Glutamatergic neuron (in vitro differentiated cells): ENCODE measurements at regions not wholly inside any gene's neighbourhood (a gene's known extent, or its start where the extent isn't known, plus 50 kb on each side); places are given as distances from the start of the nearest gene placed in this dataset.
A peak's percentile ranks its signal among the peaks of the same experiment; 100 is the strongest.

Source experiments
- DNase-seq: peaks from one replicate; pipeline ENCODE4 v3.0.0; 2022
- H3K27ac Mint-ChIP-seq: one replicate; pipeline ENCODE4 v1.8.0; 2020; ENCODE audit warnings: mild to moderate bottlenecking, mixed read lengths, inconsistent platforms; ENCODE audit not compliant: unreplicated experiment
- H3K27me3 Mint-ChIP-seq: one replicate; pipeline ENCODE4 v1.8.0; 2020; ENCODE audit warnings: mild to moderate bottlenecking, moderate library complexity, mixed read lengths, inconsistent platforms; ENCODE audit not compliant: unreplicated experiment
- H3K36me3 Mint-ChIP-seq: one replicate; pipeline ENCODE4 v1.8.0; 2020; ENCODE audit warnings: mild to moderate bottlenecking, mixed read lengths, inconsistent platforms; ENCODE audit not compliant: unreplicated experiment
- H3K4me1 Mint-ChIP-seq: one replicate; pipeline ENCODE4 v1.8.0; 2020; ENCODE audit warnings: mild to moderate bottlenecking, low read depth, mixed read lengths, inconsistent platforms; ENCODE audit not compliant: unreplicated experiment
- H3K4me3 Mint-ChIP-seq: one replicate; pipeline ENCODE4 v1.8.0; 2020; ENCODE audit warnings: mild to moderate bottlenecking, mixed read lengths, inconsistent platforms; ENCODE audit not compliant: unreplicated experiment
- H3K9me3 Mint-ChIP-seq: one replicate; pipeline ENCODE4 v1.8.0; 2020; ENCODE audit warnings: mild to moderate bottlenecking, moderate library complexity, mixed read lengths, inconsistent platforms; ENCODE audit not compliant: unreplicated experiment
- CTCF ChIP-seq: fragments of 200-600 bp; sonication (generic); IDR thresholded peaks from one replicate; pipeline ENCODE4 v1.5.0; 2021; ENCODE audit not compliant: partially characterized antibody, unreplicated experiment

- no peaks in the 10 kb centered on the region for H3K9me3 Mint-ChIP-seq
- H3K27me3 Mint-ChIP-seq, result no peaks in the 10 kb centered on the region
- H3K4me3 Mint-ChIP-seq, result no peak overlapping the region
- no peak for TF ChIP-seq CTCF
- no peaks in the 10 kb centered on the region for H3K36me3 Mint-ChIP-seq
- no peaks in the 10 kb centered on the region for H3K4me1 Mint-ChIP-seq
- DNase-seq, result no peak
- H3K27ac Mint-ChIP-seq, result no peak overlapping the region
These were observed 183.4 kb upstream of the THRB start for GRCh38 chr3:24678021-24678420.

DNA sequence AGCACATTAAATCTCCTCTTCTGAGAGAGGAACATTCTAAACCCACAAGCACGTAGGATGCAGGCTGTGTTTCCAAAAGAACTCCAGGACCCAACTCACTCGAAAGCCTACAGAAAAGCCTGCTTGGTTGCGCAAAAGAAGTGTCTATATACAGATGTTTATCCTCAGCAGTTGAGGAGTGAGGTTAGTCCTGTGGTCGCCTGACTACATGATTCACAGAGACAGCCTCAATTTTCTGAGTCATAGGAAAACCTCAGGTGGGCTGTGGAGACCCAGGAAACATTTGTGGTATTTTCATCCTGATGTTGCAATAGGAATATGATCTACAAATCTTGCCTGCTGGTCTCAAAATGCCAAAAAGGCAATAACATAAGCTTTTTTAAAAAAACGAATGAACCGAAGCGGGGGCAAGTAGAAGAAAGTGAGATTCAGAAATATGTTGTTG is 183.8 kb upstream of the THRB start:
- H3K4me3 Mint-ChIP-seq, result no peak overlapping the region
- H3K4me1 Mint-ChIP-seq, result no peaks in the 10 kb centered on the region
- no peaks in the 10 kb centered on the region for H3K36me3 Mint-ChIP-seq
- no peak for TF ChIP-seq CTCF
- H3K27ac Mint-ChIP-seq, result no peak overlapping the region
- no peak for DNase-seq
- no peaks in the 10 kb centered on the region for H3K9me3 Mint-ChIP-seq
- no peaks in the 10 kb centered on the region for H3K27me3 Mint-ChIP-seq

DNA sequence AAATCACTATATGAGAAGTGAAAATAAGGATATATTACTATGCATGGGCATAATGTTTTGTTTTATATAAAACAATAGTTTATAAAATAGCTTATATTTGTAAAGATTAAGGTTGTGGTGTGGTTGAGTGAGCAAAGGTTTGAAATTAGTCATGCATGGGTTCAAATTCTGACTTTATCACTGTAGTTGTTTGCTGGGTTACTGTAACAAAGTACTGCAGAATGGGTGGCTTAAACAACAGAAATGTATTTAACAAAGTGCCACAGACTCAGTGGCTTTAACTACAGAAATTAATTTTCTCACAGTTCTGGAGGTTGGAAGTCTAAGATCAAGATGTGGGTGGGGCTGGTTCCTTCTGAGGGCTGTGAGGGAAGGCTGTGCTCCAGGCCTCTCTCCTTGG is 184.8 kb upstream of the THRB start:
- H3K4me1 Mint-ChIP-seq, result peaks cover 1% of the 10 kb centered on the region
- no peak overlapping the region for H3K4me3 Mint-ChIP-seq
- no peak for DNase-seq
- no peaks in the 10 kb centered on the region for H3K27me3 Mint-ChIP-seq
- no peaks in the 10 kb centered on the region for H3K9me3 Mint-ChIP-seq
- no peak for TF ChIP-seq CTCF
- H3K27ac Mint-ChIP-seq, result no peak overlapping the region
- no peaks in the 10 kb centered on the region for H3K36me3 Mint-ChIP-seq

DNA sequence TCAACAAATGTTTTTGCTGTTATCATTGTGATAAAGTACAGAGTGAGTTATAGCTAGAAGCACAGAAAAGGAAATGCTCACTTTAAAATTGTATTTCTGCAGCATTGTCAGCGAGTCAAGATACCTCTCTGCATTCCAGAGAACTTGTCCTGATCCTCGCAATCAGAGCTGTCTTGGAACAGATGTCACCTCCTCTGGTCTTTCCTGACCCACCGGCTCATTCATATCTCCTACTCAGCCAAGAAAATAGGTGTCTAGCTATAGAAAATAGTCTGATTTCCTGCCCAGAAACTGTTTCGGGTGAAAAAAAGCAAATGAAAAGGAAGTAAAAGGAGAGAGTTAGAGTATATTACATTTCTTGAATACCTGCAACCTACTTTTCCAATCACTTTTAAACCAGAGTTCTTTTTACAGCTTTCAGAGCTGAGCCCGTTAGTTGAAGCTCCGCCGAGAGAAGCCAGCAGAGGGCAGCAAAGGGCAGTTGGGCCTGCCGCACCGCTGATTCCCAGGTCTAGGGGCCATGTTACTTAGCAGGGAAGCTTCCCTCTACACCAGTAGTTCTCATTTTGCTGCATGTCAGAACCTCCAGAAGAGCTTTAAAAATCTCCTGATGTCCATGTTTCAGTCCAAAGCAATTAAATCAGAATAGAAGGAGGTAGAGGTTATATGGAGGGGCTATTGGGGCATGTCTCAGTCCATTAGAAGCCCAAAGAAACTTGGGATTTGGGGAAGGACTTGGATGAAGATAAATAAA is 185.7 kb upstream of the THRB start:
- peak; percentile 86 for TF ChIP-seq CTCF
- H3K27me3 Mint-ChIP-seq, result peaks cover 1% of the 10 kb centered on the region
- no peak overlapping the region for H3K4me3 Mint-ChIP-seq
- peak; percentile 89 for DNase-seq
- no peaks in the 10 kb centered on the region for H3K9me3 Mint-ChIP-seq
- no peaks in the 10 kb centered on the region for H3K36me3 Mint-ChIP-seq
- H3K27ac Mint-ChIP-seq, result no peak overlapping the region
- peaks cover 6% of the 10 kb centered on the region for H3K4me1 Mint-ChIP-seq

DNA sequence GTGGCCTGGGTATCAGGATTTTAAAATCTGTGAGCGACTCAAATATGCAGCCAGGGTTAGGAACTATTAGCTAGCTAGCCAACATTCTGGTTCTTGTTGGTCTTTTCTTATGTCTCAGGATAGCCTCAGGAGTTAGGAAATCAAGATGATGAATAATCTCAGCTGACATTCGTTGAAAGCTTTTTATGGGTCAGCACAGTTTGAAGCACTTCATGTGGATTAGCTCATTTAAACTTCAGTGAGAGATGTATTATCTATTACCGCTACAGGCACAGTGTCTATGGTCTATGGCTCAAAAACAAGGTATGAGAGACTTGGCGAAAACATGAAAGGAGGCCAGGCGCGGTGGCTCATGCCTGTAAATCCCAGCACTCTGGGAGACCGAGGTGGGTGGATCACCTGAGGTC is 187.5 kb upstream of the THRB start:
- peaks cover 6% of the 10 kb centered on the region for H3K4me1 Mint-ChIP-seq
- no peak for TF ChIP-seq CTCF
- H3K27ac Mint-ChIP-seq, result no peak overlapping the region
- no peaks in the 10 kb centered on the region for H3K9me3 Mint-ChIP-seq
- DNase-seq, result no peak
- peaks cover 1% of the 10 kb centered on the region for H3K27me3 Mint-ChIP-seq
- H3K4me3 Mint-ChIP-seq, result no peak overlapping the region
- no peaks in the 10 kb centered on the region for H3K36me3 Mint-ChIP-seq
